ENCODE measurements at regions not wholly inside any gene's neighbourhood (a gene's known extent, or its start where the extent isn't known, plus 50 kb on each side); places are given as distances from the start of the nearest gene placed in this dataset.
"Not testable (repeated sequence)": the region's sequence is repeated elsewhere in the genome, so short reads cannot be mapped to it uniquely, and the experiment has no call there.

GRCh38 chrX:40414335-40414734, 166.4 kb upstream of the ATP6AP2 start:
- DNase-seq (ENCODE audit: low read depth in 2 of 2) = no peak

GRCh38 chrX:40411340-40412111, 169.2 kb upstream of the ATP6AP2 start:
- DNase-seq (ENCODE audit: low read depth in 2 of 2) = no peak

- DNase-seq (ENCODE audit: low read depth in 2 of 2) = no peak
These were observed 169.9 kb upstream of the ATP6AP2 start for GRCh38 chrX:40410859-40411258.

- no peak for DNase-seq (ENCODE audit: low read depth in 2 of 2)
These were observed 174.4 kb upstream of the ATP6AP2 start for GRCh38 chrX:40406330-40406859.

- no peak for DNase-seq (ENCODE audit: low read depth in 2 of 2)
These were observed 175.4 kb upstream of the ATP6AP2 start for GRCh38 chrX:40405399-40405798.

GRCh38 chrX:40403757-40404156, 177.0 kb upstream of the ATP6AP2 start:
- no peak for DNase-seq (ENCODE audit: low read depth in 2 of 2)

GRCh38 chrX:40402831-40403533, 177.8 kb upstream of the ATP6AP2 start:
- DNase-seq (ENCODE audit: low read depth in 2 of 2) = no peak

GRCh38 chrX:40395102-40395501, 185.7 kb upstream of the ATP6AP2 start:
- DNase-seq (ENCODE audit: low read depth in 2 of 2) = no peak

GRCh38 chrX:40394302-40394701, 186.5 kb upstream of the ATP6AP2 start:
- no peak for DNase-seq (ENCODE audit: low read depth in 2 of 2)

- no peak for DNase-seq (ENCODE audit: low read depth in 2 of 2)
These were observed 188.2 kb upstream of the ATP6AP2 start for GRCh38 chrX:40392599-40392998.

GRCh38 chrX:40391662-40392061, 189.1 kb upstream of the ATP6AP2 start:
- DNase-seq (ENCODE audit: low read depth in 2 of 2) = no peak

- DNase-seq (ENCODE audit: low read depth in 2 of 2) = no peak
These were observed 191.2 kb upstream of the ATP6AP2 start for GRCh38 chrX:40389555-40389954.

- no peak for DNase-seq (ENCODE audit: low read depth in 2 of 2)
These were observed 192.3 kb upstream of the ATP6AP2 start for GRCh38 chrX:40388441-40388840.

- not testable (repeated sequence) for DNase-seq (ENCODE audit: low read depth in 2 of 2)
These were observed 192.9 kb upstream of the ATP6AP2 start for GRCh38 chrX:40387869-40388268.

- DNase-seq (ENCODE audit: low read depth in 2 of 2) = not testable (repeated sequence)
These were observed 193.5 kb upstream of the ATP6AP2 start for GRCh38 chrX:40387311-40387710.

GRCh38 chrX:40385682-40386081, 195.1 kb upstream of the ATP6AP2 start:
- DNase-seq (ENCODE audit: low read depth in 2 of 2) = no peak

- no peak for DNase-seq (ENCODE audit: low read depth in 2 of 2)
These were observed 195.5 kb upstream of the ATP6AP2 start for GRCh38 chrX:40385256-40385655.

- DNase-seq (ENCODE audit: low read depth in 2 of 2) = no peak
These were observed 196.8 kb upstream of the ATP6AP2 start for GRCh38 chrX:40383969-40384368.

- DNase-seq (ENCODE audit: low read depth in 2 of 2) = no peak
These were observed 197.4 kb upstream of the ATP6AP2 start for GRCh38 chrX:40383360-40383759.

- DNase-seq (ENCODE audit: low read depth in 2 of 2) = no peak
These were observed 199.9 kb upstream of the ATP6AP2 start for GRCh38 chrX:40380655-40381488.

- no peak for DNase-seq (ENCODE audit: low read depth in 2 of 2)
These were observed 203.1 kb upstream of the ATP6AP2 start for GRCh38 chrX:40377684-40378083.

GRCh38 chrX:40374486-40374885, 206.3 kb upstream of the ATP6AP2 start:
- no peak for DNase-seq (ENCODE audit: low read depth in 2 of 2)

All from stimulated activated CD8-positive, alpha-beta memory T cell treated with anti-CD3 and anti-CD28 coated beads, Interleukin-15, amount 100 ng/mL, for 4 hours (primary cell).